Colonic mucosa (tissue), 4 donors: ENCODE measurements at regions not wholly inside any gene's neighbourhood (a gene's known extent, or its start where the extent isn't known, plus 50 kb on each side); places are given as distances from the start of the nearest gene placed in this dataset.

ENCODE experiments used
- DNase-seq: peaks from one replicate; pipeline ENCODE4 v3.0.0-alpha.2; 2020
- H3K27ac ChIP-seq: fragments of 200-600 bp; one replicate; pipeline ENCODE4 v1.8.0; 2021
- H3K27me3 ChIP-seq: fragments of 200-600 bp; one replicate; pipeline ENCODE4 v1.8.0; 2021
- H3K36me3 ChIP-seq: fragments of 200-600 bp; one replicate; pipeline ENCODE4 v1.8.0; 2021
- H3K4me1 ChIP-seq: fragments of 200-600 bp; one replicate; pipeline ENCODE4 v1.8.0; 2021; ENCODE audit warnings: mild to moderate bottlenecking
- H3K4me3 ChIP-seq: fragments of 200-600 bp; one replicate; pipeline ENCODE4 v1.8.0; 2021
- H3K9ac ChIP-seq, 2 donors: one replicate each; pipeline ENCODE4 v1.7.0; 2013; ENCODE audit warnings: control low read depth in 2 of 2, low read depth in 2 of 2, low read length in 2 of 2
- H3K9me3 ChIP-seq: fragments of 200-600 bp; one replicate; pipeline ENCODE4 v1.8.0; 2021
- CTCF ChIP-seq: fragments of 200-600 bp; IDR thresholded peaks from one replicate; pipeline ENCODE4 v1.8.0; 2022; ENCODE audit warnings: antibody characterized with exemption, mild to moderate bottlenecking
- intact Hi-C: fragments of 100-400 bp; cut with DNase I; formaldehyde crosslinking; loops from one replicate; pipeline ENCODE4 v1.14.1; 2022
- donor health status: healthy.
- donor health status: DM: no; HTN: no; CAD: no.
- donor health status: DM: no; HTN: no; CAD: no.

DNA sequence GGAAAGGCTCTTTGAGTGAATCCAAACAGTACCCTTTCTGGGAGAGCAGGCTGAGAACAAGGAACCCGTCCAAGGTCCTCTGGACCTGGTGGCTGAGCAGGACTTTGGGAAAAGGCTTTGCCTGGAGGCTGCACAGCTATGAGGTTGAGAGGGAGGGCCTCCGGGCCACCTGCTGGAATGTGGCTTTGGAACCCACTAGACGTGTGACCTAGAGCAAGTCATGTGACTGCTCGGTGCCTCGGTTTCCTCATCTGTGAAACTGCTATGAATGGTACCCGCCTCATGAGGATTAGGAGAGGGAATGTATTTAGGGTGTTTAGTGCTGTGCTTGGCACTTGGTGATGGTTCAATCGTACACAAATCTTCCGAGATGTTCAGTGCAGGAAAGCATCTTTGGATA is 50.4 kb downstream of the HAPSTR1 start:
- Histone ChIP-seq H3K27me3 (no peaks in the 10 kb centered on the region), H3K4me1 (no peaks in the 10 kb centered on the region), H3K36me3 (no peaks in the 10 kb centered on the region), H3K9me3 (no peaks in the 10 kb centered on the region), H3K4me3 (no peak overlapping the region), H3K9ac (no peak overlapping the region), H3K27ac (no peak overlapping the region)
- no peak for TF ChIP-seq CTCF
- DNase-seq: no peak
- intact Hi-C loops: no loop called here

DNA sequence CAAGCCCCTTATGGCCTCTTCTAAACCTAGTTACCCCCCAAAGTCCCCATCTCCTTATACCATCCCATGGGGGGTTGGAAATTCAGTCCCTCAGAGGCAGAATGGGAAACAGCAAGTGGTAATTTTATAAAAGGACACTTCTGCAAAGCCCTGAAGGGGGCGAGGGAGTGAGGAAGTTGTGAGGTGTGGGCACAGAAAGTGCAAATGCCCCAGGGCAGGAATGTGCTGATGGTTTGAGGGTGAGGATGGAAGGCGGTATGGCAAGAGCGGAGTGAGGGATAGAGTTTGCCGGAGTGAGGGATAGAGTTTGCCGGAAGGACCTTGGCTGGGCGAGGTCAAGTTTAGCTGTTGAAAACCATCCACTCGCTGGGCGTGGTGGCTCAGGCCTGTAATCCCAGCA is 52.7 kb downstream of the HAPSTR1 start:
- no peaks in the 10 kb centered on the region for H3K4me1 ChIP-seq
- no peak overlapping the region for H3K9ac ChIP-seq
- no peak for TF ChIP-seq CTCF
- no peak for DNase-seq
- intact Hi-C loops: no loop called here
- H3K27ac ChIP-seq: no peak overlapping the region
- no peaks in the 10 kb centered on the region for H3K36me3 ChIP-seq
- no peaks in the 10 kb centered on the region for H3K9me3 ChIP-seq
- H3K27me3 ChIP-seq: no peaks in the 10 kb centered on the region
- H3K4me3 ChIP-seq: no peak overlapping the region

- H3K27ac ChIP-seq: no peak overlapping the region
- intact Hi-C loops: no loop called here
- no peaks in the 10 kb centered on the region for H3K9me3 ChIP-seq
Measured at GRCh38 chr16:9148374-9149015, 57.1 kb downstream of the HAPSTR1 start.

GRCh38 chr16:9151074-9151473 is 59.6 kb downstream of the HAPSTR1 start:
- H3K27me3 ChIP-seq: no peaks in the 10 kb centered on the region
- DNase-seq: no peak
- no peaks in the 10 kb centered on the region for H3K9me3 ChIP-seq
- no peak overlapping the region for H3K4me3 ChIP-seq
- TF ChIP-seq CTCF: no peak
- H3K9ac ChIP-seq: no peak overlapping the region
- no peak overlapping the region for H3K27ac ChIP-seq
- H3K4me1 ChIP-seq: no peaks in the 10 kb centered on the region
- intact Hi-C loops: no loop called here
- H3K36me3 ChIP-seq: no peaks in the 10 kb centered on the region

More at GRCh38 chr16:9148374-9149015, 57.1 kb downstream of the HAPSTR1 start:
- Histone ChIP-seq H3K9ac (no peak overlapping the region), H3K36me3 (no peaks in the 10 kb centered on the region), H3K4me1 (no peaks in the 10 kb centered on the region), H3K27me3 (no peaks in the 10 kb centered on the region), H3K4me3 (no peak overlapping the region)
- no peak for DNase-seq
- no peak for TF ChIP-seq CTCF

GRCh38 chr16:9151597-9151996 is 60.2 kb downstream of the HAPSTR1 start:
- DNase-seq: no peak
- Histone ChIP-seq H3K4me1 (no peaks in the 10 kb centered on the region), H3K27ac (no peak overlapping the region), H3K9ac (no peak overlapping the region), H3K9me3 (no peaks in the 10 kb centered on the region), H3K4me3 (no peak overlapping the region), H3K27me3 (no peaks in the 10 kb centered on the region), H3K36me3 (no peaks in the 10 kb centered on the region)
- TF ChIP-seq CTCF: no peak
- intact Hi-C loops: no loop called here
